ENCODE measurements at regions not wholly inside any gene's neighbourhood (a gene's known extent, or its start where the extent isn't known, plus 50 kb on each side); places are given as distances from the start of the nearest gene placed in this dataset.

GRCh38 chr2:144666032-144666431 is 146.1 kb upstream of the ZEB2 start:
- H3K27me3 Mint-ChIP-seq (ENCODE audit: insufficient read depth), result peaks cover 6% of the 10 kb centered on the region
- intact Hi-C loops (cut with micrococcal nuclease), result no loop called here
- H3K4me1 Mint-ChIP-seq (ENCODE audit: low read depth), result no peaks in the 10 kb centered on the region
- no peaks in the 10 kb centered on the region for H3K9me3 Mint-ChIP-seq
- no peak for DNase-seq (ENCODE audit: low spot score)
- no peak overlapping the region for H3K4me3 Mint-ChIP-seq
- H3K36me3 Mint-ChIP-seq (ENCODE audit: low read depth), result no peaks in the 10 kb centered on the region
- no peak overlapping the region for H3K27ac Mint-ChIP-seq

GRCh38 chr2:144663207-144663606 is 143.3 kb upstream of the ZEB2 start:
- no peak for DNase-seq (ENCODE audit: low spot score)
- no peaks in the 10 kb centered on the region for H3K4me1 Mint-ChIP-seq (ENCODE audit: low read depth)
- H3K27me3 Mint-ChIP-seq (ENCODE audit: insufficient read depth), result no peaks in the 10 kb centered on the region
- no peak overlapping the region for H3K27ac Mint-ChIP-seq
- no peaks in the 10 kb centered on the region for H3K9me3 Mint-ChIP-seq
- H3K4me3 Mint-ChIP-seq, result no peak overlapping the region
- intact Hi-C loops (cut with micrococcal nuclease), result no loop called here
- H3K36me3 Mint-ChIP-seq (ENCODE audit: low read depth), result no peaks in the 10 kb centered on the region

DNA sequence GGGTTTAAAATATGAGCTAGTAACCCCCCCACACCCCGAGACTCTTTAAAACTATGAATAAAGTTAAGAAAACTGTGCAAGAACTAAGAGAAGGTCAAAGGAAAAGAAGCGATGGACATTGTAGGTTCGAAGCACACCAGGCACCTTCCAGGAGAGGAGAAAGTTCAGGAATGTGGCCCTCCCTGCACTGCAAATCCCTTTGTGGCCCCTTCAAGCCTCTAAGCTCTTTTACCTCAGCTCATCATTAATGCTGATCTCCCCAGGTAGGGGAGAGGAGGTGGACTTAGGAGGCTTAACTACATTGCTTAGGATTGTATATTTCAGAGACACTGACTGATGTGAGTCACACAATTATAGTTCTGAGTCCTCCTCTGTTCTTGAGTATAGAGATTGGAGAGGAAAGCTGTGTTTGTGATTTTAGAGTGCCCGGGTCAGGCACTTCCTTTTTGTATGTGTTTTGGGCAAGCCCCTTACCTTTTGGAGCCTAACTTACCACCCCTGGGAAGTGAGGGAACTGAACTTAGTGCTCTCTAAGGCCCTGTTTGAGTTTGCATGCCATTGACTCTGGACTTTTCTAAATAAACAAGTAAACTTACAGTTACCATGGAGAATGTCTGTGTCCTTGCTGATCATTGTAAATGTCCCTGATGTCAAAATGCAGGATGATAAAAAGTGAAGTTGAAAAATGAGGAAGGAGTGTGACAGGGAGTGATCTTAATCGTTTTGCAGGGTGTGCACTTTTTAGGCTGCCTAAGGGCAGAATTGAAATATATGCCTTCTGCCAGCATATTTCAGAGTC is 140.8 kb upstream of the ZEB2 start:
- H3K4me1 Mint-ChIP-seq (ENCODE audit: low read depth), result no peaks in the 10 kb centered on the region
- DNase-seq (ENCODE audit: low spot score), result no peak
- no peaks in the 10 kb centered on the region for H3K9me3 Mint-ChIP-seq
- intact Hi-C loops (cut with micrococcal nuclease), result no loop called here
- H3K4me3 Mint-ChIP-seq, result no peak overlapping the region
- H3K27me3 Mint-ChIP-seq (ENCODE audit: insufficient read depth), result peaks cover 2% of the 10 kb centered on the region
- no peak overlapping the region for H3K27ac Mint-ChIP-seq
- H3K36me3 Mint-ChIP-seq (ENCODE audit: low read depth), result no peaks in the 10 kb centered on the region

DNA sequence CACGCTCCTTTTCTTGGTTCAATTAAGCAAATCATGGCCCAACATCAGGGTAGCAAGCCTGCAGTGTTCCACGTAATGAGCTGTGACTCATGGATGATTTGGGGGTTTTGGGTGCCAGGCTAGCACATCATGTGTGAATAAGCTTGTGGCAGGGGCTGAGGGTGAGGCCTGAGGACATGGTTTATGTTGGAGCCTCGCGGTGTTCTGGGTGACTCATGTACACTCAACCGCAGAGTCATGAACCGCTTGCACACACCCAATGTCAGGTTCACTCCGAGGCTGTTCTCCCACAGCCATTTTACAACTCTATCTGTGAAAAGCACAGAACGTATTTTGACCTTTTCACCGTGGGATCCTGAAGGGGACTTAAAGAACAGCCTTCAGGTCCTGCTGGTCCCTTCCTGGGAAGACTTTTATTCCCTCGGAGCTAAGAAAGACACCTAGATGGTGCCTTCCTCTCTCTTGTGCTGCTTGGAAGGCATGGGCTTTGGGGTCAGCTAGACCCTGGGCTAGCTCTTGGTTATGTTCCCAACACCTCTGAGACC is 139.9 kb upstream of the ZEB2 start:
- H3K4me3 Mint-ChIP-seq, result no peak overlapping the region
- no peaks in the 10 kb centered on the region for H3K36me3 Mint-ChIP-seq (ENCODE audit: low read depth)
- peaks cover 2% of the 10 kb centered on the region for H3K27me3 Mint-ChIP-seq (ENCODE audit: insufficient read depth)
- H3K9me3 Mint-ChIP-seq, result no peaks in the 10 kb centered on the region
- H3K27ac Mint-ChIP-seq, result no peak overlapping the region
- no peaks in the 10 kb centered on the region for H3K4me1 Mint-ChIP-seq (ENCODE audit: low read depth)
- intact Hi-C loops (cut with micrococcal nuclease), result no loop called here
- DNase-seq (ENCODE audit: low spot score), result no peak

GRCh38 chr2:144654523-144654922 is 134.6 kb upstream of the ZEB2 start:
- no peak overlapping the region for H3K4me3 Mint-ChIP-seq
- no peaks in the 10 kb centered on the region for H3K4me1 Mint-ChIP-seq (ENCODE audit: low read depth)
- no peak overlapping the region for H3K27ac Mint-ChIP-seq
- intact Hi-C loops (cut with micrococcal nuclease), result no loop called here
- peaks cover 5% of the 10 kb centered on the region for H3K27me3 Mint-ChIP-seq (ENCODE audit: insufficient read depth)
- no peak for DNase-seq (ENCODE audit: low spot score)
- H3K9me3 Mint-ChIP-seq, result no peaks in the 10 kb centered on the region
- no peaks in the 10 kb centered on the region for H3K36me3 Mint-ChIP-seq (ENCODE audit: low read depth)

DNA sequence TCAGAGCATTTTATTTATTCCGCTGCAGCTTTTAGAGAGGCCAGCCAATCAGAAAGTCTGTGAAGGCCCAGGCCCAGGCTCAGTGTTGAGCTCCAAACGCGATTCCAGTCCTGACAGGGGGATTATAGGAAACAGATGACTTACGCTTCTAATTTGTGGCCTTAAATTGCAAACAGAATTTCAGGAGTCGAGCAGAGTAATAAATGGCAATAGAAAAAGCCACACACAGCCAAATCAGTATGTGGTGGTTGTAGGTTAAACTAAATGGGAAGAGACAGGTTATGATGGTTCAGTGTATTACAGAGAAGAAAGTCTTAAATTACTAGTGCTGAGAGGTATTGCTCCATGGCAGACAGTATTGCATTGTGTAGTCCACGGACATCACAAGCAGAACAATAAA is 131.0 kb upstream of the ZEB2 start:
- DNase-seq (ENCODE audit: low spot score), result no peak
- H3K27ac Mint-ChIP-seq, result no peak overlapping the region
- H3K9me3 Mint-ChIP-seq, result no peaks in the 10 kb centered on the region
- no peaks in the 10 kb centered on the region for H3K36me3 Mint-ChIP-seq (ENCODE audit: low read depth)
- H3K4me3 Mint-ChIP-seq, result no peak overlapping the region
- H3K27me3 Mint-ChIP-seq (ENCODE audit: insufficient read depth), result peaks cover 3% of the 10 kb centered on the region
- no peaks in the 10 kb centered on the region for H3K4me1 Mint-ChIP-seq (ENCODE audit: low read depth)
- intact Hi-C loops (cut with micrococcal nuclease), result no loop called here

DNA sequence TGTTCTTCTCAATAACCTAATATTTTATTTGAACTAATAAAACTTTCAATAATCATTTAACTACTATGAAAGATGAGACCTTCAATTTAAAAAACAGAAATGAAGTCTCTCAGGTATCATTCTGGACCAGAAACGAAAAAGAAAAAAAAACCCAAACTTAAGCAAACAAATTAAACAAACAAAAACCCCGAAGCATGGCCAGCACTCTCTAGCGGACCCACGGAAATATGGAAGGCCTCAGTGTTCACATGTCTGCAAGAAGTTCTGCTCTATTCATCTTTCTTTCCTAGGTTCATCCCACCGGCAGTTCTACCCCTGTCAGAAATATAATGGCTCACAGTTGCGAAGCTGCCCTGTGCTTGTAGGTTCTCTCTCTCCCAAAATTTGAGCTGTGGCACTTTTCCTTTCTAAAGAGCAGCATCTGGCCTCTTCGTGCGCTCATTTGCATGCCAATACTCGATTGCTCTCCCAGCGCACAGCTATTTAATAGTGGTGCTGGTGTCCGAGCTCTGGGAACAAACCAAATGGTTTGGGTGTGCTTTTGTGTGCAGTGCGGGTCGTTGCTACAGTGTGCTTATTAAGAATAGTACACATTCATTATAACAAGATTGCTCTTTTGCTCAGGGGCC is 129.0 kb upstream of the ZEB2 start:
- Mint-ChIP-seq H3K27me3 (ENCODE audit: insufficient read depth) (peaks cover 3% of the 10 kb centered on the region), H3K4me1 (ENCODE audit: low read depth) (no peaks in the 10 kb centered on the region), H3K9me3 (no peaks in the 10 kb centered on the region), H3K36me3 (ENCODE audit: low read depth) (no peaks in the 10 kb centered on the region), H3K4me3 (no peak overlapping the region), H3K27ac (no peak overlapping the region)
- intact Hi-C loops (cut with micrococcal nuclease), result no loop called here
- no peak for DNase-seq (ENCODE audit: low spot score)

GRCh38 chr2:144645083-144645778 is 125.3 kb upstream of the ZEB2 start:
- intact Hi-C loops (cut with micrococcal nuclease), result no loop called here
- H3K27ac Mint-ChIP-seq, result no peak overlapping the region
- H3K36me3 Mint-ChIP-seq (ENCODE audit: low read depth), result no peaks in the 10 kb centered on the region
- H3K4me1 Mint-ChIP-seq (ENCODE audit: low read depth), result no peaks in the 10 kb centered on the region
- no peak overlapping the region for H3K4me3 Mint-ChIP-seq
- peaks cover 2% of the 10 kb centered on the region for H3K27me3 Mint-ChIP-seq (ENCODE audit: insufficient read depth)
- no peak for DNase-seq (ENCODE audit: low spot score)
- no peaks in the 10 kb centered on the region for H3K9me3 Mint-ChIP-seq

GRCh38 chr2:144644549-144644948 is 124.6 kb upstream of the ZEB2 start:
- H3K27ac Mint-ChIP-seq, result no peak overlapping the region
- intact Hi-C loops (cut with micrococcal nuclease), result no loop called here
- no peak for DNase-seq (ENCODE audit: low spot score)
- H3K4me3 Mint-ChIP-seq, result no peak overlapping the region
- peaks cover 2% of the 10 kb centered on the region for H3K27me3 Mint-ChIP-seq (ENCODE audit: insufficient read depth)
- H3K36me3 Mint-ChIP-seq (ENCODE audit: low read depth), result no peaks in the 10 kb centered on the region
- no peaks in the 10 kb centered on the region for H3K4me1 Mint-ChIP-seq (ENCODE audit: low read depth)
- H3K9me3 Mint-ChIP-seq, result no peaks in the 10 kb centered on the region

- Mint-ChIP-seq H3K9me3 (peaks cover 2% of the 10 kb centered on the region), H3K4me3 (no peak overlapping the region), H3K4me1 (ENCODE audit: low read depth) (no peaks in the 10 kb centered on the region), H3K27ac (no peak overlapping the region), H3K27me3 (ENCODE audit: insufficient read depth) (peaks cover 2% of the 10 kb centered on the region), H3K36me3 (ENCODE audit: low read depth) (no peaks in the 10 kb centered on the region)
- intact Hi-C loops (cut with micrococcal nuclease), result no loop called here
- no peak for DNase-seq (ENCODE audit: low spot score)
Measured at GRCh38 chr2:144643537-144644336, 123.8 kb upstream of the ZEB2 start.

DNA sequence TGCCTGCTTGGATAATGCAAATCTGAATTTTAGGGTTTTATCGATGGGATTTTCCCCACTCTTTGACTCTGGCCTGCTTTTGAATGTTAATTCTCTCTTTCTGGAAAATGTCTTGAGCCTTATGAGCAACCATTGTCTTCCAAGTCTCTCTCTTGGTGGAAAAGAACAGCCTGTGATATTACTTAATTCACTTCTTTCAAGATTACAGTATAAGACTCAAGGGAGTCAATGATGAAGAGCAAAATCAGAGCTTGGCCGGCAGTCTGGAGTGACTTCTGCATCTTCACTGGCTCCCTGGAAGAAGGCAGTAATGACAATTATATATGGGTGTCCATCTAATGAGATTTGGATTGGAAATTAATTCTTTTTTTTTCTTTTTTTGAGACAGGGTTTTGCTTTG is 122.9 kb upstream of the ZEB2 start:
- Mint-ChIP-seq H3K27ac (no peak overlapping the region), H3K36me3 (ENCODE audit: low read depth) (no peaks in the 10 kb centered on the region), H3K27me3 (ENCODE audit: insufficient read depth) (peaks cover 2% of the 10 kb centered on the region), H3K9me3 (peaks cover 2% of the 10 kb centered on the region), H3K4me1 (ENCODE audit: low read depth) (no peaks in the 10 kb centered on the region), H3K4me3 (no peak overlapping the region)
- DNase-seq (ENCODE audit: low spot score), result no peak
- intact Hi-C loops (cut with micrococcal nuclease), result no loop called here

- Mint-ChIP-seq H3K36me3 (ENCODE audit: low read depth) (no peaks in the 10 kb centered on the region), H3K4me1 (ENCODE audit: low read depth) (no peaks in the 10 kb centered on the region)
Measured at GRCh38 chr2:144642131-144642530, 122.2 kb upstream of the ZEB2 start.

More at GRCh38 chr2:144642131-144642530, 122.2 kb upstream of the ZEB2 start:
- Mint-ChIP-seq H3K27ac (no peak overlapping the region), H3K9me3 (peaks cover 2% of the 10 kb centered on the region), H3K27me3 (ENCODE audit: insufficient read depth) (peaks cover 2% of the 10 kb centered on the region), H3K4me3 (no peak overlapping the region)
- intact Hi-C loops (cut with micrococcal nuclease), result no loop called here
- DNase-seq (ENCODE audit: low spot score), result no peak

Measured in activated T-helper 1 cell treated with anti-CD3 and anti-CD28 coated beads, Interleukin-12 subunit alpha, Interleukin-12 subunit beta, Interleukin-2, Interleukin-4 antibody, amounts not matched to agents 30 ng/mL and 10 ng/mL and 1 ng/mL, durations not matched to agents 14 hours and 24 hours and 36 hours (primary cell).